ENCODE measurements at regions not wholly inside any gene's neighbourhood (a gene's known extent, or its start where the extent isn't known, plus 50 kb on each side); places are given as distances from the start of the nearest gene placed in this dataset.
"Not testable (repeated sequence)": the region's sequence is repeated elsewhere in the genome, so short reads cannot be mapped to it uniquely, and the experiment has no call there.

- no peak overlapping the region for H3K27ac ChIP-seq (ENCODE audit: low read depth in 2 of 2, low read length in 2 of 2)
- H3K27me3 ChIP-seq (ENCODE audit: control insufficient read depth in 2 of 2, insufficient read depth in 2 of 2, low read length in 2 of 2), result no peaks in the 10 kb centered on the region
- H3K36me3 ChIP-seq (ENCODE audit: control insufficient read depth in 2 of 2, insufficient read depth in 2 of 2, low read length in 2 of 2), result no peaks in the 10 kb centered on the region
- no peaks in the 10 kb centered on the region for H3K4me1 ChIP-seq (ENCODE audit: control insufficient read depth in 2 of 2, insufficient read depth in 2 of 2, low read length in 2 of 2)
- H3K9ac ChIP-seq (ENCODE audit: low read depth in 1 of 2, low read length in 2 of 2), result no peak overlapping the region
- H3K4me3 ChIP-seq (ENCODE audit: low read length in 2 of 2), result no peak overlapping the region
- no peaks in the 10 kb centered on the region for H3K9me3 ChIP-seq (ENCODE audit: control insufficient read depth in 2 of 2, low read length in 2 of 2)
Measured at GRCh38 chr19:30846102-30846501, 473.9 kb downstream of the ZNF536 start.

GRCh38 chr19:30842926-30843325 is 470.7 kb downstream of the ZNF536 start:
- no peaks in the 10 kb centered on the region for H3K9me3 ChIP-seq (ENCODE audit: control insufficient read depth in 2 of 2, low read length in 2 of 2)
- no peak overlapping the region for H3K27ac ChIP-seq (ENCODE audit: low read depth in 2 of 2, low read length in 2 of 2)
- no peaks in the 10 kb centered on the region for H3K27me3 ChIP-seq (ENCODE audit: control insufficient read depth in 2 of 2, insufficient read depth in 2 of 2, low read length in 2 of 2)
- H3K4me3 ChIP-seq (ENCODE audit: low read length in 2 of 2), result no peak overlapping the region
- H3K9ac ChIP-seq (ENCODE audit: low read depth in 1 of 2, low read length in 2 of 2), result no peak overlapping the region
- no peaks in the 10 kb centered on the region for H3K36me3 ChIP-seq (ENCODE audit: control insufficient read depth in 2 of 2, insufficient read depth in 2 of 2, low read length in 2 of 2)
- H3K4me1 ChIP-seq (ENCODE audit: control insufficient read depth in 2 of 2, insufficient read depth in 2 of 2, low read length in 2 of 2), result no peaks in the 10 kb centered on the region

- no peaks in the 10 kb centered on the region for H3K36me3 ChIP-seq (ENCODE audit: control insufficient read depth in 2 of 2, insufficient read depth in 2 of 2, low read length in 2 of 2)
Measured at GRCh38 chr19:30841934-30842333, 469.8 kb downstream of the ZNF536 start.

GRCh38 chr19:30830875-30831274 is 458.7 kb downstream of the ZNF536 start:
- no peaks in the 10 kb centered on the region for H3K27me3 ChIP-seq (ENCODE audit: control insufficient read depth in 2 of 2, insufficient read depth in 2 of 2, low read length in 2 of 2)
- H3K9ac ChIP-seq (ENCODE audit: low read depth in 1 of 2, low read length in 2 of 2), result no peak overlapping the region
- no peaks in the 10 kb centered on the region for H3K36me3 ChIP-seq (ENCODE audit: control insufficient read depth in 2 of 2, insufficient read depth in 2 of 2, low read length in 2 of 2)
- H3K27ac ChIP-seq (ENCODE audit: low read depth in 2 of 2, low read length in 2 of 2), result no peak overlapping the region
- no peak overlapping the region for H3K4me3 ChIP-seq (ENCODE audit: low read length in 2 of 2)
- H3K9me3 ChIP-seq (ENCODE audit: control insufficient read depth in 2 of 2, low read length in 2 of 2), result no peaks in the 10 kb centered on the region
- no peaks in the 10 kb centered on the region for H3K4me1 ChIP-seq (ENCODE audit: control insufficient read depth in 2 of 2, insufficient read depth in 2 of 2, low read length in 2 of 2)

More at GRCh38 chr19:30841934-30842333, 469.8 kb downstream of the ZNF536 start:
- Histone ChIP-seq H3K27me3 (ENCODE audit: control insufficient read depth in 2 of 2, insufficient read depth in 2 of 2, low read length in 2 of 2) (no peaks in the 10 kb centered on the region), H3K4me1 (ENCODE audit: control insufficient read depth in 2 of 2, insufficient read depth in 2 of 2, low read length in 2 of 2) (no peaks in the 10 kb centered on the region), H3K9me3 (ENCODE audit: control insufficient read depth in 2 of 2, low read length in 2 of 2) (no peaks in the 10 kb centered on the region), H3K4me3 (ENCODE audit: low read length in 2 of 2) (no peak overlapping the region), H3K9ac (ENCODE audit: low read depth in 1 of 2, low read length in 2 of 2) (no peak overlapping the region), H3K27ac (ENCODE audit: low read depth in 2 of 2, low read length in 2 of 2) (no peak overlapping the region)

- not testable (repeated sequence) for H3K4me3 ChIP-seq (ENCODE audit: low read length in 2 of 2); H3K27me3 ChIP-seq (ENCODE audit: control insufficient read depth in 2 of 2, insufficient read depth in 2 of 2, low read length in 2 of 2); H3K9ac ChIP-seq (ENCODE audit: low read depth in 1 of 2, low read length in 2 of 2); H3K4me1 ChIP-seq (ENCODE audit: control insufficient read depth in 2 of 2, insufficient read depth in 2 of 2, low read length in 2 of 2); H3K36me3 ChIP-seq (ENCODE audit: control insufficient read depth in 2 of 2, insufficient read depth in 2 of 2, low read length in 2 of 2); H3K27ac ChIP-seq (ENCODE audit: low read depth in 2 of 2, low read length in 2 of 2); H3K9me3 ChIP-seq (ENCODE audit: control insufficient read depth in 2 of 2, low read length in 2 of 2)
Measured at GRCh38 chr19:30825505-30825904, 453.3 kb downstream of the ZNF536 start.

GRCh38 chr19:30824809-30825208 is 452.6 kb downstream of the ZNF536 start:
- Histone ChIP-seq H3K36me3 (ENCODE audit: control insufficient read depth in 2 of 2, insufficient read depth in 2 of 2, low read length in 2 of 2) (no peaks in the 10 kb centered on the region), H3K4me3 (ENCODE audit: low read length in 2 of 2) (no peak overlapping the region), H3K27ac (ENCODE audit: low read depth in 2 of 2, low read length in 2 of 2) (no peak overlapping the region), H3K9me3 (ENCODE audit: control insufficient read depth in 2 of 2, low read length in 2 of 2) (no peaks in the 10 kb centered on the region), H3K9ac (ENCODE audit: low read depth in 1 of 2, low read length in 2 of 2) (no peak overlapping the region), H3K27me3 (ENCODE audit: control insufficient read depth in 2 of 2, insufficient read depth in 2 of 2, low read length in 2 of 2) (no peaks in the 10 kb centered on the region), H3K4me1 (ENCODE audit: control insufficient read depth in 2 of 2, insufficient read depth in 2 of 2, low read length in 2 of 2) (no peaks in the 10 kb centered on the region)

- Histone ChIP-seq H3K9ac (ENCODE audit: low read depth in 1 of 2, low read length in 2 of 2) (no peak overlapping the region), H3K9me3 (ENCODE audit: control insufficient read depth in 2 of 2, low read length in 2 of 2) (no peaks in the 10 kb centered on the region), H3K4me3 (ENCODE audit: low read length in 2 of 2) (no peak overlapping the region), H3K36me3 (ENCODE audit: control insufficient read depth in 2 of 2, insufficient read depth in 2 of 2, low read length in 2 of 2) (no peaks in the 10 kb centered on the region), H3K27me3 (ENCODE audit: control insufficient read depth in 2 of 2, insufficient read depth in 2 of 2, low read length in 2 of 2) (no peaks in the 10 kb centered on the region), H3K27ac (ENCODE audit: low read depth in 2 of 2, low read length in 2 of 2) (no peak overlapping the region), H3K4me1 (ENCODE audit: control insufficient read depth in 2 of 2, insufficient read depth in 2 of 2, low read length in 2 of 2) (no peaks in the 10 kb centered on the region)
Measured at GRCh38 chr19:30817965-30818567, 445.9 kb downstream of the ZNF536 start.

- H3K4me1 ChIP-seq (ENCODE audit: control insufficient read depth in 2 of 2, insufficient read depth in 2 of 2, low read length in 2 of 2), result no peaks in the 10 kb centered on the region
- H3K9ac ChIP-seq (ENCODE audit: low read depth in 1 of 2, low read length in 2 of 2), result no peak overlapping the region
- H3K27ac ChIP-seq (ENCODE audit: low read depth in 2 of 2, low read length in 2 of 2), result no peak overlapping the region
- no peaks in the 10 kb centered on the region for H3K36me3 ChIP-seq (ENCODE audit: control insufficient read depth in 2 of 2, insufficient read depth in 2 of 2, low read length in 2 of 2)
- no peaks in the 10 kb centered on the region for H3K9me3 ChIP-seq (ENCODE audit: control insufficient read depth in 2 of 2, low read length in 2 of 2)
- no peaks in the 10 kb centered on the region for H3K27me3 ChIP-seq (ENCODE audit: control insufficient read depth in 2 of 2, insufficient read depth in 2 of 2, low read length in 2 of 2)
- H3K4me3 ChIP-seq (ENCODE audit: low read length in 2 of 2), result no peak overlapping the region
Measured at GRCh38 chr19:30817197-30817596, 445.0 kb downstream of the ZNF536 start.

- Histone ChIP-seq H3K27me3 (ENCODE audit: control insufficient read depth in 2 of 2, insufficient read depth in 2 of 2, low read length in 2 of 2) (no peaks in the 10 kb centered on the region), H3K36me3 (ENCODE audit: control insufficient read depth in 2 of 2, insufficient read depth in 2 of 2, low read length in 2 of 2) (no peaks in the 10 kb centered on the region), H3K9me3 (ENCODE audit: control insufficient read depth in 2 of 2, low read length in 2 of 2) (no peaks in the 10 kb centered on the region), H3K4me1 (ENCODE audit: control insufficient read depth in 2 of 2, insufficient read depth in 2 of 2, low read length in 2 of 2) (no peaks in the 10 kb centered on the region), H3K9ac (ENCODE audit: low read depth in 1 of 2, low read length in 2 of 2) (no peak overlapping the region), H3K27ac (ENCODE audit: low read depth in 2 of 2, low read length in 2 of 2) (no peak overlapping the region), H3K4me3 (ENCODE audit: low read length in 2 of 2) (no peak overlapping the region)
Measured at GRCh38 chr19:30815889-30816580, 443.9 kb downstream of the ZNF536 start.

GRCh38 chr19:30812099-30812678 is 440.0 kb downstream of the ZNF536 start:
- no peak overlapping the region for H3K4me3 ChIP-seq (ENCODE audit: low read length in 2 of 2)
- no peaks in the 10 kb centered on the region for H3K27me3 ChIP-seq (ENCODE audit: control insufficient read depth in 2 of 2, insufficient read depth in 2 of 2, low read length in 2 of 2)
- H3K4me1 ChIP-seq (ENCODE audit: control insufficient read depth in 2 of 2, insufficient read depth in 2 of 2, low read length in 2 of 2), result no peaks in the 10 kb centered on the region
- no peak overlapping the region for H3K9ac ChIP-seq (ENCODE audit: low read depth in 1 of 2, low read length in 2 of 2)
- H3K9me3 ChIP-seq (ENCODE audit: control insufficient read depth in 2 of 2, low read length in 2 of 2), result no peaks in the 10 kb centered on the region
- no peaks in the 10 kb centered on the region for H3K36me3 ChIP-seq (ENCODE audit: control insufficient read depth in 2 of 2, insufficient read depth in 2 of 2, low read length in 2 of 2)
- no peak overlapping the region for H3K27ac ChIP-seq (ENCODE audit: low read depth in 2 of 2, low read length in 2 of 2)

Measured in mucosa of rectum (tissue), 2 donors.